Stimulated activated CD4-positive, alpha-beta T cell treated with anti-CD3 and anti-CD28 coated beads, TNF-alpha, amount 100 ng/mL, for 24 hours (primary cell): ENCODE measurements at regions not wholly inside any gene's neighbourhood (a gene's known extent, or its start where the extent isn't known, plus 50 kb on each side); places are given as distances from the start of the nearest gene placed in this dataset.

ENCODE experiments used
- DNase-seq, 3 experiments: peaks; one replicate each; pipeline ENCODE4 v3.0.0-alpha.2; 2020; ENCODE audit warnings: low read depth in 3 of 3

DNA sequence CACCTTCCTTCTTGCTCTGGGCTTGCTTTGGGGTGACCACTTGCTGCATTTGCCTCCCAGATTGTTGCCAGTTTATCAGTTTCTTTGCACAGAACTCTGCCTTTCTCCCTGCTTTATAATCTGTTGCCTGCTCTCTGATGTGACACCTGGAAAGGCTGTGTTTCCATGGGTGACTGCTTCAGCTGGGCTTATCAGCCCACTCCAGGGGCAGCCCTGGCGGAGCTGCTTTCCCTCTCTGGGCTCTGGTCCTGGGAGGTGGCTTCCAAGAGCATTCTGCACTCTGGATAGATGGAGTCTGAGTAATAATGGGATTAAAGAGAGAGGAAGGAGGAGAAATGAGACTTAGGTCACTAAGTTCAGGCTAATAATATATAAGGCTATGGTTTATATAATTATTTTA is 352.7 kb downstream of the TSN start:
- no peak for DNase-seq

- no peak for DNase-seq
Observed at GRCh38 chr2:122112216-122113005, 357.0 kb downstream of the TSN start.

DNA sequence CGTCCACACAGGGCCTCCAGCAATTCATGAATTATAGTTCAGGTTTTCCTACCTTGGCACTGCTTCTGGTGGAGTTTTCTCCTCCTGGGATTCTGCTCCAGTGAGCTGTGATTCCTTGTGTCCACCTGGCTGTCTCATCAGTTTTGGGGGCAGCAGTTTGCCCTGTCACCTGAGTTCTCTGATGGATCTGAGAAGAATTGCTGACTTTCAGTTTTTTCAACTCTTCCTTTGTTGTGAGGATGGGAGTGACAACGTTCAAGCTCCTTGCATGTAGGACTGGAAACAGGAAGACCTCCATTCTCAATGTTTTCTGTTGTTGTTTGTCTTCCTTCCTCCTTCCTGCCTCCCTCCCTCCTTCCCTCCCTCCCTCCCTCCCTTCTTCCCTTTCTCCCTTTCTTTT is 359.0 kb downstream of the TSN start:
- DNase-seq = no peak

DNA sequence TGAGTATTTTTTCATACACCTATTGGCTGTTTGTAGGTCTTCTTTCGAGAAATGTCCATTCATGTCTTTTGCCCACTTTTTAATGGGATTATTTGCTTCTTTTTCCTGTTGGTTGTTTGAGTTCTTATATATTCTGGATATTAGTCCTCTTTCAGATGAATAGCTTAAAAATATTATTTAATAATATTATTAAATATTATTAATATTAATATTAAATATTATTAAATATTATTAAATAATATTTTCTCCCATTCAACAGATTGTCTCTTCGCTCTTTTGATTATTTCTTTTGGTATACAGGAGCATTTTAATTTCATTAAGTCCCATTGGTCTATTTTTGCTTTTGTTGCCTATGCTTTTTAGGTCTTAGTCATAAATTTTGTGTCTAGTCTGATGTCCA is 361.9 kb downstream of the TSN start:
- DNase-seq = no peak

GRCh38 chr2:122129399-122129798 is 373.9 kb downstream of the TSN start:
- DNase-seq = no peak

DNA sequence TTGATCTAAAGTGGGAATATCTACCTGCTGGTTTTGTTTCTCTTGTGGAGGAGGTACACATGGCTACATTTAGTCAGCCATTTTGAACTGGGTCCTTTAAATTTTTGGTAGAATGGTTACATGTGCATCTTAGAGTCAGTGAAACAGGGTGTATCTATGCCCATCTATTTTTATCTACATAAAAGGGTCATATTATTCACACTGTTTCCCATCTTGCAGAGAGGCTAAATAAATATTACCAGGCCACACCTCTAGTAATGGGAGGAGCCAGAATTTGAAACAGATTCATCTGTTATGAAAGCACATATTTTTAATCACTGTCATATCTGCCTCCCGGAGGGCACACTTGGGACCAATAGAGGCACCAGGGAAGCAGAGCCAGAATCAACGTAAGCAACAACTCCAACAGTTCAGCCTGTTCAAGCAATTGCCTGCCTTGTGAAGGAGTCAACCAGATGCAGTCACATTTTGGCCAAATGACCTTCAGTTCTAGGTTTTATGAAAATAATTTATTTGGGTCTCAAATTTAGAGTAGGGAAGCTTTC is 376.8 kb downstream of the TSN start:
- DNase-seq = no peak

DNA sequence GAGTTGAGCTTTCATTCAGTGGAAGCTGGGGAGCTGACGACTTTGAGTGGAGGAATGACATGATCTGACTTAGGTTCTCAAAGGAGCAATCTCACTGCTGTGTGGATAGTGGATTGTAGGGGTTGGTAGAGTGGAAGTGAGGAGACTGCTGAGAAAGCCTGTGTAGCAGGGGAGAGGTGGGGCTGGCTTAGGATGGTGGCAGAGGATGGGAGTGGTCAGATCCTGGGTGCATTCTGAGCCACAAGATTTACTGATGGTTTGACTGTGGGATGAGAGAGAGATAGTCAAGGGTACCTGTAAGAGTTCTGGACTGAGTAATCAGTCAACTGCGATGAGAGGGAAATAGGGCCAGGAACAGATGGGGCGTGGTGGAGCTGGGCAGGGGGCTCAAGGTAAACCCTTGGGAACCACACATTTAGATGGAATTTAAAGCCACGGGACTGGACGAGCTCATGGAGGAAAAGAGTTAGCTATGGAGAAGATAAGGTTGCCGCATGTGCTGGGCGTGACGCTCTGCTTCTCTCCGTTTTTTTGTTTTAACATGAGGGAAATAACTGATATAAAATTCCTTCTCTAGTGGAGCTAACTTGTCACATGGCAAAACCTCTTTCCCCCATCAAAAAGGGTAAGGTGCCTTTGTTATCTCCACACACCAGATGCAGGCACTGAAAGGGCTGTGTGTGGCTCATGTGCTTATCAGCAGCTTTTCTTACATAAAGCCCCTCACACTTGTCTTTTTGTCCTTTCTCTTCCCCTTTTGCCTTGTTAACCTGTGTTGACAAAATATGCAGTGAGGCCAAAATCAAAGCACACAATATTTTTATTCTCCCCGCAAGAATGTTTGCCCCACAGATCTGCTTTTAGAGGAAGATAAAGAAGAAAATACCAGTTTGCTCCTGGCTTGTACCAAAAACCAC is 379.8 kb downstream of the TSN start:
- no peak for DNase-seq

DNA sequence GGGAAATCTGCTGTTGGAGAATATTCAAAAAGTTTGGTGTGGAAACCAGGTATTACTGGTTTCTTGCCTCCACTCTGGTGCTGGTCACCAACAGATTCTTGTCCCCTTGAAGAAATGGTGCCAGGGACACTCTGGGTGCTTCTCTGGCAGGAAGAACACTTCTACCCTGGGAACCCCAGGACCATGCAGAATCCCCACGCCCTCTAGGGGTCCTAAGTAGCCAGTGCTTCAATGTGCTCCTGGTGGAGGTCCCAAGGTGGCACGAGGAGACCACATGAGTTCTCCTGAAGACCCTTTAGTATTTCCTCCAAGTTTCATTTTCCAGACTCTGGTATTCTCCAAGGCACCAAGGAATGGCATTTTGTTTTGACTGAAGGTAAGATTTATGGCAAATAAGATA is 380.6 kb downstream of the TSN start:
- no peak for DNase-seq

DNA sequence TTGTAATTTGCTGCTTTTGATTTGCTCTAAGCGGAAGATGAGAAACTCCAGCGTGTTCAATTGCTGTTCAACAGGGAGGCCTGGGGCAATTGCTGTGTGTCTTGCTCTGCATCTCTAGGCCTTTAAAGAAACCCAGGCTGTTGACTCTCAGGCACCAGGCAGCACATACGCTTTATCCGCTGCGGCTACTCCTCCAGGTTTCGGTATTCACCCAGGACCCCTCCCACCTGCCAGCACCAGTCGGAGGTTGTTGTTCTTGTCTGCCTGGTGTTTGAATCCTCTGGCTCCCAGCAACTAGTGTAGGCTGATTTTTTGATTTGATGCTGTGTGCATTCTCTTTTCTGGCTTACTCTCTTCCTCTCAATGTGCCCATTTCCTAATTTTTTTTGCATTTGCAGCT is 383.1 kb downstream of the TSN start:
- DNase-seq = no peak

- no peak for DNase-seq
Observed at GRCh38 chr2:122139739-122140420, 384.4 kb downstream of the TSN start.

DNA sequence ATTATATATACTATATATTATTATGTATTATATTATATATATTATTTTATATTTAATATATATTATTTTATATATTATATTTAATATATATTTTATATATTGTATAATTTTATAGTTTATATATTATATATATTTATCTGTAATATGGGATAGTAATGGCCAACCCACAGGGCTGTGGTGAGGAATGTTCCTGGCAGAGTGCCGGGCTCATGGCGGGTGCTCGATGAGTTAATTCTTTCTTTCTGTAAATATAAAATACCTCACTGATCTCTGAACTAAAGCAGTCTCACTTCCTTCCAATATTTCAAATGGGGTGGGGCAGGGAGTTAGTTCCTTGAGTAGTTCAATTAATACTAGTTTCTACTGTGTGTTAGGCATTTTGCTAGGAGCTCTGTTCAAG is 389.4 kb downstream of the TSN start:
- no peak for DNase-seq

DNA sequence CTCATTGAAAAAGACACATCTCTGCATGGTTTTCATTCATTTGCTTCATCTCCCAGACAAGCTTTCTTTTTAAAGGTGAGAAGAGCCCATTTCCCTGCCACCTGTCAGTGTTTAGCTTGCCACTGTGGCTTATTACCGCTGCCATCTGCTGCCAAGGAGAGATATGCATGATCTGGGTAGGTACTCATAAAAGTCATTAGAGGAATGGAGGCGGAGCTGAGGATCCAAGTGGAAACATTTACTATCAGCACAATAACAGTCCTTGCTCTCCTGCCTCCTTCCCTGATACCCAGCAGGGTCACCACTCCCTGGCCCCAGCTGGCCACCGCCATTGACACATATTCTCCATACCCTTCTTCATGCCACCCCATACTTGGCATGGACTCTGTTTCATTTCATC is 390.4 kb downstream of the TSN start:
- DNase-seq = no peak

DNA sequence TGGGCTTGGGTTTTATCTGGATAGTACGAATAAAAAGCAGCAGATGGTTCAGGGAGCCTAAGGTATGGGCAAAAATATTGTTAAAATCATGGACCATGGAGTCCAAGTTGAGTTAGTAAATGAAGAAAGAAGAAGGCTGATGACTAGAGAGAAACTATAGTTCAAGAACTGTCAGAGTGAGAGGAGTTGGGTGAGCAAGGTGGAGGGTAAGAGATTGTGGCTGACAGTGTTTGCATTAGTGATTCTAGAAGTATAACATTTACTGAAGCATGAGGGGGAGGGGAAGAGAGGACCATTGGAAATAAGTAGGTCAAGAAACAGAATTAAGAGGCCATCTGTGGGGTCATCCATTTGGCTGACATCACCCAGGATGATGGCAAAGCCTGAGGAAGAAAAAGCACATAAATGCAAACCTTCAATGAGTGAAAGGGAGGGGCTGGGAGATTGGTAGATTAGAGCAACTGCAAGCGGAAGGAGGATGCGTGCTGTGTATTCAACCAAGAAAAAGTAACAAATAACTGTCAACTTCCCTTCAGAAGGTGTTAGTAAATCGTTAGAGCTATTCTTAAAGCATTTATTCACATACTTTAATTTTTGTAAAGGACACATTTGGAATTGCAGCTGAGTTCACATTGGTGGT is 392.8 kb downstream of the TSN start:
- no peak for DNase-seq

DNA sequence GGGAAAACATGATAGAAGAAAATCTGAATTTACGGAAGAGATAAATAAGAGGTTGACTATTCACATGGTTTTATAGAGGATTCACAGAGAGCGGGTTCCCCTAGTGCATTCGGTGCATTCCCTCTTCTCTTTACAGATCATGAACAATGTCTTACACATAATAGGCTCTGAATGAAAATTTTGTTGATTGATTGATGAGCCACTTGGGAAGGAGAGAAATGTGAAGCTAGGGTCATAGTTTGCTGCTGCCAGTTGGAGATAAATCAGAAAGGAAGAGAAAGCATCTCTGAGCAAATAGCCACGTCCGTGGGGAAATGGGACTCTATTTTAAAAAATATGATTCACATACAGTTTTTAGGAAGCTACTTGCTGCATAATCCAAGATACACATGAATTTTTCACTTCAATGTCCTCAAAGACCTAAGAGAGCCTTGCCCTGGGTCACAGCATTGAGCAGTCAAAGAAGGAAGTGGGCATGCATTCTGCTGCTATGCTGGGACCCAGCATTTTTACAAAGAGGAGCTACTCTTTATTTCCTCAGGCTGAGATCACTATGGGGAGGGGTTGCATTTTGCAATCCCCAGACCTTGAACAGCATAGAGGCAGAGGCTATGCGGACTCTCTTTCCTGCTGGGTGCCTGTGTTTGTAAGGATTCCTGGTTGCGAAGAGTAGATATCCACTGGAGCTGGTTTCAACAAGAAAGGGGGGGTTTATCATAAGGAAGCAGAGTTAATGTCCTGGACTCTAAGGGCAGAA is 395.3 kb downstream of the TSN start:
- no peak for DNase-seq

- DNase-seq = no peak
Observed at GRCh38 chr2:122152571-122152970, 397.1 kb downstream of the TSN start.

GRCh38 chr2:122156176-122156890 is 400.9 kb downstream of the TSN start:
- no peak for DNase-seq

GRCh38 chr2:122157158-122157557 is 401.7 kb downstream of the TSN start:
- DNase-seq = no peak

- DNase-seq = no peak
Observed at GRCh38 chr2:122163617-122164016, 408.2 kb downstream of the TSN start.

DNA sequence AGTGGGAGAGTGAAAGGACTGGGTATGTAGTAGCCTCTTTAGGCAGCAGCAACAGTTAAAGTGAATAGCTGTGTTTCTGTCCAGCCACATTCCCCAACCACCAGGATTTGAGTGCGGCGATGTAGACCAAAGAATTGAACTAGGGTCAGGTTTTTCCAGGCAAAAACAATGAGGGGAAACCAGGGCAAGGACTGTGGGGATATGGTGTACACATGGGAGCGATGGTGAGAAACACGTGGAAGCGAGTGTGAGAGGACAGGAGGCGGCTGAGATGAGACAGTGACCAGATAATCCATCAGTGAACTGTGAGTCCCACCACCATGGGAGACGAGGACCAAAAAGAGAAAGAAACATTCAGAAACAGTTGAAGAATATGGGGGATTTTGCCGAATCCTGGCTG is 409.5 kb downstream of the TSN start:
- no peak for DNase-seq

DNA sequence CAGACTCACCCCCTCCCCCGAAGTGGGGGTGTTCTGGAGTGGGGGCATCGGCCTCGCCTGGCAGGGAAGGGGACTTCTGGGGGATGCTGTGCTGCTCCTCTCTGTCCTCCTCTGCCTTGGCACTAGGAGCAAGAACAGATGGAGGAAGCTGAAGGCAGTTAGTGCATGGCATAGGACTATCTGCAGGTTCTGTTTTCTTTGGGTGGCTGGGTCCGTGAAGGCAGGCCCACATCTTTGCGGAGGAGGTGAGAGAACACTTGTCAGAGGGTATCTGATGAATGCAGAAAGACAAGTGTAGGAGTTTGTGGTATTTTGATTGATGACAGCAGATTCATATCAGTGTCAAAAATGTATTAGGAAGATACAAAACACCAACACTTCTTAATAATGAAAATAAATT is 411.4 kb downstream of the TSN start:
- no peak for DNase-seq
